Lung (tissue), 11 donors: ENCODE measurements at regions not wholly inside any gene's neighbourhood (a gene's known extent, or its start where the extent isn't known, plus 50 kb on each side); places are given as distances from the start of the nearest gene placed in this dataset.

ENCODE experiments used
- ATAC-seq: fragments of 200-7000 bp; cut with Tn5 transposase; one replicate; pipeline ENCODE4 v1.9.1; 2020; ENCODE audit warnings: moderate number of reproducible peaks; ENCODE audit not compliant: insufficient read depth, low FRiP score
- DNase-seq, 3 donors: peaks; one replicate each; pipeline ENCODE4 v3.0.0-alpha.2; 2013 to 2017
- H3K27ac ChIP-seq, 2 donors: one replicate each; pipeline ENCODE4 v1.5.1; 2013; ENCODE audit warnings: mild to moderate bottlenecking in 2 of 2, moderate library complexity in 2 of 2, control low read depth in 1 of 2, inconsistent platforms in 1 of 2, low read depth in 1 of 2, low read length in 1 of 2
- H3K27me3 ChIP-seq, 3 donors: one replicate each; pipeline ENCODE4 v1.5.1; 2013; ENCODE audit warnings: low read length in 2 of 3; ENCODE audit not compliant: control insufficient read depth in 3 of 3, insufficient read depth in 3 of 3
- H3K36me3 ChIP-seq, 4 donors: one replicate each; pipeline ENCODE4 v1.5.1; 2013; ENCODE audit warnings: low read length in 4 of 4, mild to moderate bottlenecking in 1 of 4, moderate library complexity in 1 of 4; ENCODE audit not compliant: control insufficient read depth in 4 of 4, insufficient read depth in 4 of 4
- H3K4me1 ChIP-seq, 5 donors: one replicate each; pipeline ENCODE4 v1.5.1; 2013; ENCODE audit warnings: low read length in 5 of 5, mild to moderate bottlenecking in 2 of 5, moderate library complexity in 1 of 5; ENCODE audit not compliant: control insufficient read depth in 5 of 5, insufficient read depth in 5 of 5
- H3K4me3 ChIP-seq: one replicate; pipeline ENCODE4 v1.5.1; 2013; ENCODE audit warnings: mild to moderate bottlenecking, control low read depth, moderate library complexity
- H3K9ac ChIP-seq, 2 donors: one replicate each; pipeline ENCODE4 v1.5.1; 2013; ENCODE audit warnings: low read length in 2 of 2, control low read depth in 1 of 2; ENCODE audit not compliant: insufficient read depth in 1 of 2
- H3K9me3 ChIP-seq, 4 donors: one replicate each; pipeline ENCODE4 v1.5.1; 2013; ENCODE audit warnings: low read length in 3 of 4, mild to moderate bottlenecking in 1 of 4, moderate library complexity in 1 of 4; ENCODE audit not compliant: control insufficient read depth in 4 of 4, insufficient read depth in 3 of 4
- CTCF ChIP-seq: IDR thresholded peaks from 2 replicates; pipeline ENCODE4 v1.5.1; 2012; ENCODE audit warnings: mild to moderate bottlenecking; ENCODE audit errors: control extremely low read depth, extremely low read depth
- WGBS, 2 donors: extraction: QIAGEN DNeasy Blood & Tissue Kit; methylation state at CpG; one replicate each; pipeline ENCODE4 v1.1.7; 2013; 5-methylcytosine and 5-hydroxymethylcytosine counted together
- donor health status: control.
- donor health status: control.
- donor health status: Bipolar disorder and iron deficiency.
- donor health status: healthy.
- donor health status: DM: yes; HTN: yes; CAD: no.

GRCh38 chr18:23352042-23352441 lies 101.0 kb upstream of the RIOK3 start:
- Histone ChIP-seq H3K4me3 (no peak overlapping the region), H3K9ac (no peak overlapping the region), H3K9me3 (no peaks in the 10 kb centered on the region), H3K27me3 (no peaks in the 10 kb centered on the region), H3K4me1 (peaks cover 0 to 17% (median 15%) of the 10 kb centered on the region in 5 donors), H3K27ac (no peak overlapping the region), H3K36me3 (peaks cover 0 to 10% (median 1%) of the 10 kb centered on the region in 4 donors)
- ATAC-seq (no peak), DNase-seq (no peak)
- WGBS, 2 donors = 88 to 97% methylated on average over 2 of the region's 2 CpGs
- no peak for TF ChIP-seq CTCF

GRCh38 chr18:23353459-23353858 lies 99.6 kb upstream of the RIOK3 start:
- no peak overlapping the region for H3K4me3 ChIP-seq
- no peak for TF ChIP-seq CTCF
- no peaks in the 10 kb centered on the region for H3K9me3 ChIP-seq
- ATAC-seq (no peak), DNase-seq (no peak)
- WGBS, 2 donors = 61 to 65% methylated on average over 3 of the region's 3 CpGs
- no peaks in the 10 kb centered on the region for H3K27me3 ChIP-seq
- peaks cover 0 to 10% (median 1%) of the 10 kb centered on the region in 4 donors for H3K36me3 ChIP-seq
- peaks cover 1 to 31% (median 28%) of the 10 kb centered on the region in 5 donors for H3K4me1 ChIP-seq
- H3K9ac ChIP-seq = no peak overlapping the region
- no peak overlapping the region for H3K27ac ChIP-seq

DNA sequence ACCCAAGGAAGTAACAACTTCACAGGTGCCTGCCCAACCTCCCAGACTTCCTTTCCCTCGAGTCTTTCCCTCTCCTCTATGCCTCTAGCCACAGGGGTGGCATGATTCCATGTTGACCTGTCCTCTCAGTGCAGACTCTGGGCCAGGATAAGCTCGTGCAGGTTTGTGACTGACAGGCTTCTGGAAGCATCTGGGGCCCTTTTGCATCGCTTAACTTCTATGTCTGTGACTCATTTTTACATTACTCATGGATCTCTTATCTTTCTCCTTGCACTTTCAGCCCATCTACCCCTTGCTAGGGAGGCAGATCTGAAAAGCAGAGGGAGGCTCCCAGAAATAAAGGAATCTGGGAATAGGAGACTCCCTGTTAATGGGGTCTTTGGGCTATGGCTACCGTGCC lies 98.5 kb upstream of the RIOK3 start:
- TF ChIP-seq CTCF = no peak
- Histone ChIP-seq H3K4me3 (no peak overlapping the region), H3K4me1 (peaks cover 4 to 35% (median 29%) of the 10 kb centered on the region in 5 donors), H3K27ac (no peak overlapping the region), H3K9ac (no peak overlapping the region), H3K27me3 (no peaks in the 10 kb centered on the region), H3K9me3 (no peaks in the 10 kb centered on the region), H3K36me3 (peaks cover 0 to 10% (median 1%) of the 10 kb centered on the region in 4 donors)
- DNase-seq (no peak), ATAC-seq (no peak)
- WGBS, 2 donors = 76 to 86% methylated on average over 4 of the region's 4 CpGs

- no peak for ATAC-seq
- Histone ChIP-seq H3K9me3 (no peaks in the 10 kb centered on the region), H3K36me3 (peaks cover 0 to 7% (median under 1%) of the 10 kb centered on the region in 4 donors), H3K27ac (no peak overlapping the region), H3K27me3 (no peaks in the 10 kb centered on the region), H3K4me1 (peaks cover 4 to 35% (median 29%) of the 10 kb centered on the region in 5 donors), H3K9ac (no peak overlapping the region), H3K4me3 (no peak overlapping the region)
- WGBS, 2 donors = 73 to 77% methylated on average over 6 of the region's 6 CpGs
- no peak for TF ChIP-seq CTCF
- no peak for DNase-seq
Measured at GRCh38 chr18:23355206-23355605, 97.9 kb upstream of the RIOK3 start.
